ENCODE measurements at regions not wholly inside any gene's neighbourhood (a gene's known extent, or its start where the extent isn't known, plus 50 kb on each side); places are given as distances from the start of the nearest gene placed in this dataset.

GRCh38 chr9:108417312-108417711 lies 438.5 kb downstream of the ACTL7B start:
- H3K27ac Mint-ChIP-seq, result no peak overlapping the region
- no peaks in the 10 kb centered on the region for H3K4me1 Mint-ChIP-seq
- ChIA-PET CTCF (no interaction called here), POLR2A (no interaction called here)
- H3K27me3 Mint-ChIP-seq, result peaks cover 3% of the 10 kb centered on the region
- H3K4me3 Mint-ChIP-seq, result no peak overlapping the region
- no peak for DNase-seq
- intact Hi-C loops (cut with micrococcal nuclease), result no loop called here
- no peaks in the 10 kb centered on the region for H3K9me3 Mint-ChIP-seq
- no peaks in the 10 kb centered on the region for H3K36me3 Mint-ChIP-seq (ENCODE audit: low read depth)
- ATAC-seq (ENCODE audit: low read depth), result no peak
- no peak for TF ChIP-seq CTCF (IDR thresholded peaks at IDR 0.05)

GRCh38 chr9:108416324-108416723 lies 439.5 kb downstream of the ACTL7B start:
- intact Hi-C loops (cut with micrococcal nuclease), result no loop called here

GRCh38 chr9:108413809-108414208 lies 442.0 kb downstream of the ACTL7B start:
- H3K27ac Mint-ChIP-seq, result no peak overlapping the region
- DNase-seq, result no peak
- ATAC-seq (ENCODE audit: low read depth), result no peak
- H3K9me3 Mint-ChIP-seq, result no peaks in the 10 kb centered on the region
- TF ChIP-seq CTCF (IDR thresholded peaks at IDR 0.05), result no peak
- peaks cover 3% of the 10 kb centered on the region for H3K27me3 Mint-ChIP-seq
- no peak overlapping the region for H3K4me3 Mint-ChIP-seq
- no peaks in the 10 kb centered on the region for H3K4me1 Mint-ChIP-seq
- no peaks in the 10 kb centered on the region for H3K36me3 Mint-ChIP-seq (ENCODE audit: low read depth)
- ChIA-PET CTCF (interaction anchor here (0.6 kb wide), 1 partner anchor 333 kb away, joined by 3 read pairs; no protein-coding TSS in a partner anchor), POLR2A (no interaction called here)
- intact Hi-C loops (cut with micrococcal nuclease), result no loop called here

More at GRCh38 chr9:108416324-108416723, 439.5 kb downstream of the ACTL7B start:
- DNase-seq, result no peak
- Mint-ChIP-seq H3K27ac (no peak overlapping the region), H3K36me3 (ENCODE audit: low read depth) (no peaks in the 10 kb centered on the region), H3K9me3 (no peaks in the 10 kb centered on the region), H3K4me1 (no peaks in the 10 kb centered on the region), H3K4me3 (no peak overlapping the region), H3K27me3 (peaks cover 3% of the 10 kb centered on the region)
- no peak for ATAC-seq (ENCODE audit: low read depth)
- POLR2A ChIA-PET, result no interaction called here
- no peak for TF ChIP-seq CTCF (IDR thresholded peaks at IDR 0.05)
- CTCF ChIA-PET, result no interaction called here

- ChIA-PET POLR2A (no interaction called here), CTCF (no interaction called here)
- intact Hi-C loops (cut with micrococcal nuclease), result no loop called here
- H3K9me3 Mint-ChIP-seq, result no peaks in the 10 kb centered on the region
- TF ChIP-seq CTCF (IDR thresholded peaks at IDR 0.05), result no peak
- no peak for DNase-seq
- H3K27me3 Mint-ChIP-seq, result peaks cover 3% of the 10 kb centered on the region
- H3K4me3 Mint-ChIP-seq, result no peak overlapping the region
- H3K27ac Mint-ChIP-seq, result no peak overlapping the region
- no peaks in the 10 kb centered on the region for H3K36me3 Mint-ChIP-seq (ENCODE audit: low read depth)
- ATAC-seq (ENCODE audit: low read depth), result no peak
- H3K4me1 Mint-ChIP-seq, result no peaks in the 10 kb centered on the region
Measured at GRCh38 chr9:108412755-108413154, 443.0 kb downstream of the ACTL7B start.

GRCh38 chr9:108411632-108412031 lies 444.2 kb downstream of the ACTL7B start:
- Mint-ChIP-seq H3K4me1 (no peaks in the 10 kb centered on the region), H3K27ac (no peak overlapping the region), H3K9me3 (no peaks in the 10 kb centered on the region), H3K27me3 (peaks cover 3% of the 10 kb centered on the region), H3K4me3 (no peak overlapping the region), H3K36me3 (ENCODE audit: low read depth) (no peaks in the 10 kb centered on the region)
- no peak for TF ChIP-seq CTCF (IDR thresholded peaks at IDR 0.05)
- no peak for DNase-seq
- no peak for ATAC-seq (ENCODE audit: low read depth)
- ChIA-PET POLR2A (no interaction called here), CTCF (no interaction called here)
- intact Hi-C loops (cut with micrococcal nuclease), result no loop called here
